ENCODE measurements at regions not wholly inside any gene's neighbourhood (a gene's known extent, or its start where the extent isn't known, plus 50 kb on each side); places are given as distances from the start of the nearest gene placed in this dataset.
"Not testable (repeated sequence)": the region's sequence is repeated elsewhere in the genome, so short reads cannot be mapped to it uniquely, and the experiment has no call there.

DNA sequence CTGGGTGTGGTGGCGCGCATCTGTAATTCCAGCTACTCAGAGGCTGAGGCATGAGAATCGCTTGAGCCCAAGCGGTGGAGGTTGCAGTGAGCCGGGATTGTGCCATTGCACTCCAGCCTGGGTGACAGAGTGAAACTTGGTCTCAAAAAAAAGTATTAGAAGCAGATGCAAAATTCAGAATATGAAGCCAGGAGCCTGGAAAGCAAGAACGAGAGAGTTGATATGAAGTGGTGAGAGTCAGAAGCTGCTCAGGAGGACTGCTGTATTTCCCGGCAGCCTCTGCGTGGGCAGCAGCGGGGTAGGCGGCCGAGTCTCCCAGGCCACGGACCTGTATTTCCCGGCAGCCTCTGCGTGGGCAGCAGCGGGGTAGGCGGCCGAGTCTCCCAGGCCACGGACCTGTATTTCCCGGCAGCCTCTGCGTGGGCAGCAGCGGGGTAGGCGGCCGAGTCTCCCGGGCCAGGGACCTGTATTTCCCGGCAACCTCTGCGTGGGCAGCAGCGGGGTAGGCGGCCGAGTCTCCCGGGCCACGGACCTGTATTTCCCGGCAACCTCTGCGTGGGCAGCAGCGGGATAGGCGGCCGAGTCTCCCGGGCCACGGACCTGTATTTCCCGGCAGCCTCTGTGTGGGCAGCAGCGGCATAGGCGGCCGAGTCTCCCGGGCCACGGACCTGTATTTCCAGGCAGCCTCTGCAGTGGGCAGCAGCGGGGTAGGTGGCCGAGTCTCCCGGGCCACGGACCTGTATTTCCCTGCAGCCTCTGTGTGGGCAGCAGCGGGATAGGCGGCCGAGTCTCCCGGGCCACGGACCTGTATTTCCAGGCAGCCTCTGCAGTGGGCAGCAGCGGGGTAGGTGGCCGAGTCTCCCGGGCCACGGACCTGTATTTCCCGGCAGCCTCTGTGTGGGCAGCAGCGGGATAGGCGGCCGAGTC lies 145.2 kb upstream of the PITRM1 start:
- TF ChIP-seq, protein P1, sequence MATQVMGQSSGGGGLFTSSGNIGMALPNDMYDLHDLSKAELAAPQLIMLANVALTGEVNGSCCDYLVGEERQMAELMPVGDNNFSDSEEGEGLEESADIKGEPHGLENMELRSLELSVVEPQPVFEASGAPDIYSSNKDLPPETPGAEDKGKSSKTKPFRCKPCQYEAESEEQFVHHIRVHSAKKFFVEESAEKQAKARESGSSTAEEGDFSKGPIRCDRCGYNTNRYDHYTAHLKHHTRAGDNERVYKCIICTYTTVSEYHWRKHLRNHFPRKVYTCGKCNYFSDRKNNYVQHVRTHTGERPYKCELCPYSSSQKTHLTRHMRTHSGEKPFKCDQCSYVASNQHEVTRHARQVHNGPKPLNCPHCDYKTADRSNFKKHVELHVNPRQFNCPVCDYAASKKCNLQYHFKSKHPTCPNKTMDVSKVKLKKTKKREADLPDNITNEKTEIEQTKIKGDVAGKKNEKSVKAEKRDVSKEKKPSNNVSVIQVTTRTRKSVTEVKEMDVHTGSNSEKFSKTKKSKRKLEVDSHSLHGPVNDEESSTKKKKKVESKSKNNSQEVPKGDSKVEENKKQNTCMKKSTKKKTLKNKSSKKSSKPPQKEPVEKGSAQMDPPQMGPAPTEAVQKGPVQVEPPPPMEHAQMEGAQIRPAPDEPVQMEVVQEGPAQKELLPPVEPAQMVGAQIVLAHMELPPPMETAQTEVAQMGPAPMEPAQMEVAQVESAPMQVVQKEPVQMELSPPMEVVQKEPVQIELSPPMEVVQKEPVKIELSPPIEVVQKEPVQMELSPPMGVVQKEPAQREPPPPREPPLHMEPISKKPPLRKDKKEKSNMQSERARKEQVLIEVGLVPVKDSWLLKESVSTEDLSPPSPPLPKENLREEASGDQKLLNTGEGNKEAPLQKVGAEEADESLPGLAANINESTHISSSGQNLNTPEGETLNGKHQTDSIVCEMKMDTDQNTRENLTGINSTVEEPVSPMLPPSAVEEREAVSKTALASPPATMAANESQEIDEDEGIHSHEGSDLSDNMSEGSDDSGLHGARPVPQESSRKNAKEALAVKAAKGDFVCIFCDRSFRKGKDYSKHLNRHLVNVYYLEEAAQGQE (IDR thresholded peaks at IDR 0.05; ENCODE audit: low read depth, low read length) = not testable (repeated sequence)
- TF ChIP-seq YY1 (IDR thresholded peaks at IDR 0.05; ENCODE audit: low read depth); CTCF (IDR thresholded peaks at IDR 0.05); GABPA (IDR thresholded peaks at IDR 0.05; ENCODE audit: low read depth); JUND (IDR thresholded peaks at IDR 0.05); RAD21 (IDR thresholded peaks at IDR 0.05; ENCODE audit: low read length); EZH2phosphoT487 (IDR thresholded peaks at IDR 0.05; ENCODE audit: borderline replicate concordance, low read depth); EP300 (IDR thresholded peaks at IDR 0.05; ENCODE audit: borderline replicate concordance in 1 of 2, low read depth in 1 of 2, low read length in 1 of 2): not testable (repeated sequence)
- TF ChIP-seq, protein P2, sequence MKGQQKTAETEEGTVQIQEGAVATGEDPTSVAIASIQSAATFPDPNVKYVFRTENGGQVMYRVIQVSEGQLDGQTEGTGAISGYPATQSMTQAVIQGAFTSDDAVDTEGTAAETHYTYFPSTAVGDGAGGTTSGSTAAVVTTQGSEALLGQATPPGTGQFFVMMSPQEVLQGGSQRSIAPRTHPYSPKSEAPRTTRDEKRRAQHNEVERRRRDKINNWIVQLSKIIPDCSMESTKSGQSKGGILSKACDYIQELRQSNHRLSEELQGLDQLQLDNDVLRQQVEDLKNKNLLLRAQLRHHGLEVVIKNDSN (IDR thresholded peaks at IDR 0.05; ENCODE audit: borderline replicate concordance, low read depth) = not testable (repeated sequence)

All from SK-N-SH (cell line).